Suppressor macrophage treated with lipopolysaccharide for 4 hours (primary cell): ENCODE measurements at regions not wholly inside any gene's neighbourhood (a gene's known extent, or its start where the extent isn't known, plus 50 kb on each side); places are given as distances from the start of the nearest gene placed in this dataset.

Source experiments
- DNase-seq: peaks from one replicate; pipeline ENCODE4 v3.0.0-alpha.2; 2020

DNA sequence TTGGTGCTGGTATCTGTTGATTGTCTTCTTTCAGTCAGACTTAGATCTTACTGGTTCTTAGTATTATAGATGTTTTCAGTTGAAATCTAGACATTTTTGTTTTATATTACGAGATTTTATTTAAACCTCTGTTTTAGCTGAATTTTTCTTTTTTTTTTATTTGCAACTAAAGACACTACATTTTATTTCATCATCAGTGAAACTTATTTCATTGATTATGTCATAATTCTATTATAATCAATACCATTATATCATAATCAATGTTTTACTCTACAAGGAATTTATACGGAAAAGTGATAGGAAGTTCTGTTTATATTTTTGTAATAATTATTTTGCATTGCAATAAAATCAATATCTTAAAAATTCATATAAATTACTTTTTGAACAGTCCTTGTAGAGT, 477.4 kb upstream of the MDFIC2 start:
- DNase-seq: no peak

DNA sequence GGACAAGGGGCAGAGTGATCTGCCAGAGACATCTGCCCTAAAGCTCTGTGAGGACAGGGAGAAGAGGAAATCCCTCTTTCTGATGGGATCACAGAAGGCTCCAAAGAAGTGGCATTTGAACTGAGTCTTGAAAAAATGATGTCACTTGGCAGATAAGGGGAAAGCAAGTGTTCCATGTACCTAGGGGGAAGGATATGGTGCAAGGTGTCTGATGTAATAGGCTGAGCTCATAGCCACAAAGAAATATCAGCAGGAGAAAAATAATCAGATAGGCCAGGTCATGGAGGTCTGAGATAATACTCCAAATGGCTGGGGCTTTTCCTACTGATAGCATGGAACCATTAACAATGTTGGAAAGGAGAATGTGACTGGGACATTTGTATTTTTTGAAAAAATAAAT, 468.4 kb upstream of the MDFIC2 start:
- no peak for DNase-seq

DNA sequence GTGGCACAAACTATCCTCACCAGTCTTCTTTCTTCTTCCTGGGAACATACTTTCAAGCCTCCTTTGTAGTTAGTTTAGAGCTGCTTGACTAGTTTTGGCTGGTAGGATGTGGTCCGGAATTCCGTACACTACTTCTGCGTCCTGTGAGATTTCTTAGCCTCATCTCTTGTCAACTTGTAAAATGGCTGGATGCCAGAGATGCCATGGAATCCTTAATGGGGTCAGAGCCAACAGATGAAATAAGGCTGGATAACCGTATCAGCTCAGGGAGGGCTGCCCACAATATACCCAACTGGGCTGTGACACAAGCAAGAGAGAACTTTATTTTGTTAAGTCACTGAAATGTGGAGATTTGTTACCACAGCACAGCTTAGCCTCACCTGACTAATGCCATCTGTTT, 466.9 kb upstream of the MDFIC2 start:
- no peak for DNase-seq

DNA sequence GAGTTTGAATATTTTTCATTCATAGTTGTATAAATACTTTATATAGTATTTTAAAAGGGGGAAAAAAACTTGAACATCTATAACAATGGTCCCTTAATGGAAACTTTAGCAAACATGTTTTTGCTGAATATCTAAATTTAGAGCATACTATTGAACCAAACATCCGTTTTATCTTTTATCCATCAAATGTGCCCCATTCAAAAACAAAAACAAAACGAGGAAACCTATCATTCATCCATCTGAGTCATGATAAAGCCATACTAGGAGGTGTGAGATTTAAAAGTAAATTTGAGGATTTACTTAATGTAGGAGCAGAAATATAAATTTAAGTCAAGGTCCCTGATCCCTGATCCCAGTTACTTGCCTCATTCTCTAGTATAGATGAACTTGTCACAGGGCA, 463.6 kb upstream of the MDFIC2 start:
- no peak for DNase-seq

DNA sequence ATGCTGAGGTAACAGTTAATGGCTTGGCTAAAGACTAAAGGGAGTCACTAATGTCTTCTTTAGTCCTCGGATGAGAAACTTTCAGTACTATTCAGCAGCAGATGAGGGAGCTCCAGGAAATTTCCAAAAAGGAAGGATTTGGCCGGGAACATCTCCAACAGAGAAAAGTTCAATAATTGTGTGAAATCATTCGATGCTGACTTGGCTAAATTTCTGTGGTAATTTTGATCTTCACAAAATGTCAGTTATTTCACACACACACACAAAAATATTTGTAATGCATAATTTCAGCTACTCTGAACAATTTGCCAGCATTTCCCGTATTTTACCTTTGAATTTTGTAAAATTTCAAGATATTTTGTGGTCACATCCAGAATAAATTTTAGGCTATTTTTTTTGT, 462.8 kb upstream of the MDFIC2 start:
- no peak for DNase-seq

DNA sequence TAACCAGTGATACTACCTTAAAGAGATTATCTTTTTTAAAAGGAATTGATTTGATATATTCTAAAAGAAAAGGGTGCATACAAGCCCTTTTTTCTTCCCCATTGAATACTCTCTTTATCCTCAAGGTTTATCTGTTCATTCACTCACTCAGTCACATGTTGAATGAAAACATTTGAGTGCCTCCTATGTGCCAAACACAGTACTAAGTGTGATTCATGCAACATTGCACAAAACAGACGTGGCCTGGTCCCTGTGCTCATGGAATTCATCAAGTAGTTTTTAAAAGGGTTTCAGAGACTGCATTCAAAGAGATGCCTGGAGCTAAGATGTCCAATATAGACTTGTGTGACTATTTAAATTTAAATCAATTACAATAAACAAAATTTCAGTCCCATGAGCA, 462.2 kb upstream of the MDFIC2 start:
- no peak for DNase-seq

DNA sequence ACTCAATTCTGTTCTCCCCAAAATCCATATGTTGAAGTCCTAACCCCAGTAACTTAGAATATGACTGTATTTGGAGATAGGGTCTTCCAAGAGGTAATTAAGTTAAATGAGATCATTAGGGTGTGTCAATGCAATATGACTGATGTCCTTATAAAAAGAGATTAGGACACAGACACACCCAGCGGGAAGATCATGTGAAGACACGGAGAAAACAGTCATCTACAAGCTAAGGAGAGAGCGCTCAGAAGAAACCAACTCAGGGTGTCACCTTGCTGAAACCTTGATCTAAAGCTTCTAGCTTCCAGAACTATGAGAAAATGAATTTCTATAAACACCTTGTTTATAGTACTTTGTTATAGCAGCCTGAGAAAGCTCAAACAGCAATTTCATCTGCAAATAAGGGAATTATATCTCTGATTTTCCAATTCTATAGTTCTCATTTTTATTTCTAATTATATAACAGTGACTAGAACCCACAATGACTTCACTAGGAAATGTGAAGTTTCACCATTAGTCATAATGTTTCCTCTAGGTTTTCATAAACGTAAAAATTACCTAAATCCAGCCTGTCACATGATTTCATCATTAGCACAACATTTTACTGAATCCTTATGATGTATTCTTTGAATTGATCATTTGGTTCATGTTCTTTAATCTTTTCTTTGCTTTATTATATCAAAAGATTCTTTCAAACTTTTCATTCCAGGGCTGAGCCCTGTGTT, 459.1 kb upstream of the MDFIC2 start:
- peak; percentile 62 for DNase-seq

DNA sequence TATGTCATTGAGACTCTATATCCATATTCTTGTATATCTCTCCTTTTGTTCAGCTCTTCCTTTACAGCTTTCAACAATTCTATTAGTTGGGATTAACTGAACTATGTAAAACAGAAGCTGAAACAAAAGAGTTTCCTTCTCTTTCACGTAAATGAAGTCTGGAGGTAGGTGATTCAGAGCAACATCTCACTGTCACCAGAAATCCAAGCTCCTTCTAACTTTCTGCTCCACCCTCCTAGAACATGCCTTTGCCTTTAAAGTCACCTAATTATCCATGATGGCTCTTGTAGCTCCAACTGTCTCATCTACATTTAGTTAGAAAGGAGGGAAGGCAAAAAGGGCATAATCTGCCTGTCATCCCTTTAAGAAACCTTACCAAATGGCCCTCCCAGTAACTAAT, 458.2 kb upstream of the MDFIC2 start:
- no peak for DNase-seq

DNA sequence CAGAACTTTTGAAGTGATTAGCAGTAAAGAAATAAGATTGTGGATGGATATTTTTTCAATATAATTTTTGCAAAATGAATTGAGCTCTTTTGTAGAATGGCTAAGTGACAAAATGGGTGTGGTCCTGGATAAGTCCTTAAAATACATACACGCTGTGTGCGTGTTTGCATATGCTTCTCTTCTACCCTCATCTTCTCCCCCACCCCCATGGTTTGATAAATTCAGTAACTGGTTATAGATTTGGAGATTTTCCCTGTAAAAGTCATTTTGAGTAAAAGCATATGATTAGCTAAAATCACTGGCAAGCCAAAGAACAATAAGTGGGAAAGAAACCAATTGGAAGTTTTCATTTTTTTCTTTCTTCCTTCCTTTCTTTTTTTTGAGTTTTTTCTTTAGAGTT, 453.9 kb upstream of the MDFIC2 start:
- no peak for DNase-seq

DNA sequence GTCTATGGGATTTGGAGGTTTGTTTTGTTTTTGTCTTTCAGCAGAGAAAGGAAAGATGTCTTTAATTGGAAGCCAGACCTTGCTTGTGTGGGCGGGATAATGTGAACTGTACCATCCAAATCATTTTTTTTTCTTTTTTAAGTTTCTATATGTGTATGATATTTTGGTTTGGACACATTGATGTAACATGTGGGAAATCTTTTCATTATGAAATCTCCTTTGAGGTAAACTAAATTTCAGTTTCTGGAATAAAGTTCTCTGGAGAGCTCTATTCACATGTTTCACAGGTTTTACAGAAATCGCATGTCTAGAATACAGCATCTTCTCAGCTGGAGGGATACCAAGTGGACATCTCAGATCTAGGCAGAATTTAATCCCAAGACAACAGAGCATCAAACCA, 451.5 kb upstream of the MDFIC2 start:
- DNase-seq: no peak

DNA sequence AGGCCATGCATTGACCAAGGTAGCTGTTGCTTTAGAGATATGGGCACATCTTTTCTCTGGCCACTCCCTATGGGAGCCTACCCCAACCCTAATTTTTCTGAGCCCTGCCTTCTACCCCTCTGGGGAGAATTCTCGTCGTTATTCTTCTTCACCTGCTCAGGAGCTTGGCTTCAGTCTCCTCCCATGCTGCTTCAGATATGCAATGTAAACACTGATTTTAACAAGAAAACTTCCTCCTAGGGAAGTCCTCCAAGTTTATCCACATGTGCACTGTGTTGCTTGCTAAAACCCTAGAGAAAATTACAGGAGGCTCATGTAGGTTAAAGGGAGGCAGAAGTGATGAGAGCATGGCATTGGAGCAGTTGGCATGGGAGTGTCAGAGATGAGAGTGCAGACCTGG, 445.2 kb upstream of the MDFIC2 start:
- DNase-seq: no peak

DNA sequence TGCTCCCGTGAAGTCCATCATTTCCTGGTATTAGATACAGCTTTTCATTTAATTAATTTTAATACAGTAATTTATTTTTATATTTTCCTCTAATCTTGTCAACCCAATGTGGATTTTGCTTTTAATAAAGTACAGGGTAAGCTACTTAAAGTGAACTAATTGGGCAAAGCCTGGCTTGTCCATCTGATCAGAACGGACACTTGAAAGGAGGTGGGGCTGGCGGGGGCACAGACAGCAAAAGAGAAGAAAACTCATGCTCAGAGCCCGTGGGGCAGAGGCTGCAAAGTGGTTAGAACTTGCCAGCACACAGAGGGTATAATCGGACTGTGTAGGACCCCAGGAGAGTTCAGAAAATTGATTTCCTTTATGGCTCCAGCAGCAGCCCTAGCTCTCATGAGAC, 443.1 kb upstream of the MDFIC2 start:
- DNase-seq: no peak

DNA sequence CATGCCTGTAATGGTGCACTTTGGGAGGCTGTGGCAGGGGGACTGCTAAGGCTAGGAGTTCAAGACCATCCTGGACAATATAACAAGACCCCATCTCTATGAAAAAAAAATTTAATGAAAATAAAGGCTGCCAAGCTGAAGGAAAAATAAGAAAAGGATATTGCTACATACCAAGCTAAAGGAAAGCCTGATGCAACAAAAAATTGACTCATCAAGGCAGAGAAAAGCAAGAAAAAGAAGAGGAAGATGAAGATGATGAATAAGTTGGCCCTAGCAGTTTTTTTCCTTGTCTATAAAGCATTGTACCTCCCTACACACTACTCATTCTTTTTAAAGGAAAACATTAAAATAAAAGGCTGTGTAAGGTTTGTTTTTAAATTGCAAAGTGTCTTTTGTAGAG, 441.9 kb upstream of the MDFIC2 start:
- DNase-seq: peak; percentile 30

DNA sequence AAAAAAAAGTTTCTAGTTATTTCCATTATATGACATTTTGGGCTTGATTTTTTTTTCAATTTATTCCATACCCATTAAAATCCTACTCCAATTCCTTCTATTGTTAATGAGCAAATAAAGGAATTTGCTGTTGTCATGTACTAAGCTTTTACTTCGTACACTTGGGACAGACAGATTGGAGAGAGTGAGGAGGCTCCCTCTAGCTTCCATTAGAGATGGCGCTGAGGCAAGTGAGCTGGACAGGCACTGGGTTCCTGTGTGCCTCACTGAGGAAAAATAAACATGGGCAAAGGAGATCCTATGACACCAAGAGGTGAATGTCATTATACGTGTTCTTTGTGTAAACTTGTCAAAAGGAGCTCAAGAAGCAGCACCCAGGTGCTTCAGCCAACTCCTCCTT, 441.1 kb upstream of the MDFIC2 start:
- no peak for DNase-seq

DNA sequence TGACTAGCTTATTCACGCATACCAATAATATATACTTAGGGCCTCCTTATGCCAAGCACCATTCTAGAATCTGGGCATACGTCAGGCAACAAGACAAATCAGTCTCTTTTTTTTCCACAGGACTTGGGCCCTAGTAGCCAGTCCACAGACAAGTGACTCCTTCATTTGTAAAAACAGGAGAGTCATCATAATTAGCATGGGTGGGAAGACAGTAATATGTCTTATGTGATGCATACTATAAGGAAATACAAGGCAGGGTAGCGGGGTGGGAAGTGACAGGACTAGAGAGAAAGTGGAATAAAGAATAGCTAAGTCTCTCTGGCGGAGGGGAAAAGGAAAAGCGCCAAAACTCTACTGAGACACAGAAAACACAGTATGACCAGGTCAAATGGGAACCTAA, 439.6 kb upstream of the MDFIC2 start:
- DNase-seq: no peak

DNA sequence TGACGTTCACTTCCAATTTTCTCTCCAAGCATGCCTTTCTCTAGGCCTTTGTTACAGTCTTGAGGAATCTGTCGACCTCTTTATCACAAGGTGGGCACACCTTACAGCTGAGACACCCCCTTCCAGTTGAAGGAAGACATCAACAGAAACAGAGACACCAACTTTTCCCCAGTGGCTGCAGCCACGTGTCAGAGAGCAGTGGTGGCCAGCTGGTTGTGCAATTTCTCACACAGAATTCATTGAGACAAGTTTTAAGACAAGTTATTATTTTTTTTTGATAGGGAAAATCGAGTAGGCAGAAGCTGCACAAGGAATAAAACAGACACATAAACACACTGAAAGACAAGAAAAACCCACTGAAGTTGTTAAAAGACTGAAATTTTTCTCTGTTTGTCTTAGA, 436.7 kb upstream of the MDFIC2 start:
- DNase-seq: no peak

DNA sequence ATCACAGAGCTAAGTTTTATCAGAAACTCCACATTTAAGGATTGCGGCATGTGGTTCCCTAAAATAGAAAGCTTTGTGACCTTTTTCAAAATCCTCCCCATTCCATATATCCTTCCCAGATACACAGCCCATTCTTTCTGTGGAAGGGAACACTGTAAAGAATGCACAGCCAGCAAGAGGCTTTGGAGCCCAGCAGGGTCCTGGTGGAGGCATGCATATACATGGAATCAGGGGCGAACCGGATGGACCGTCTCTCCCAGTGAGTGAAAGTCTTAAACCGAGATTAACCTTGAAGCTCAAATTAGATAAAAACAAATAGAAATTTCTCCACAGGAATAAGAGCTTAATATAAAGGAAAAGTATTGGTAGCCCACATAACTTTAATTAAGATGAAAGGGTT, 436.2 kb upstream of the MDFIC2 start:
- no peak for DNase-seq

DNA sequence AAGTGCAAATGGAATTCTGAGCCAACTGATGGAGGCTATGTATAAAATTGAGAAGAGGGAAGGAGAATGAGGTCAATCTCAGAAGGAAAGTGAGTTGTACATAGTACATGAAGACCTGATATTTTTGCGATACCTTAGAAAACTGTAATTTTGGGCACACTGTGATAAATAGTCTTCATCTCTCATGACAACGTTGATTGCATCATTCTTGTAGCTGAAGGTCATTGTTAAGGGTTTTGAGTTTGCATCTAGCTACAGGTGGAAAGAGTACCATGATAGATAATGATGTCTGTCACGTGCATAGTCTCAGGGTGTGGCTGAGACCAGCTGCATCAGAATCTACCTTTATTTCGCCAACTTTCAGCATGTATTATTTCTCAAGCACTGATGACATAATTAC, 435.4 kb upstream of the MDFIC2 start:
- DNase-seq: no peak

DNA sequence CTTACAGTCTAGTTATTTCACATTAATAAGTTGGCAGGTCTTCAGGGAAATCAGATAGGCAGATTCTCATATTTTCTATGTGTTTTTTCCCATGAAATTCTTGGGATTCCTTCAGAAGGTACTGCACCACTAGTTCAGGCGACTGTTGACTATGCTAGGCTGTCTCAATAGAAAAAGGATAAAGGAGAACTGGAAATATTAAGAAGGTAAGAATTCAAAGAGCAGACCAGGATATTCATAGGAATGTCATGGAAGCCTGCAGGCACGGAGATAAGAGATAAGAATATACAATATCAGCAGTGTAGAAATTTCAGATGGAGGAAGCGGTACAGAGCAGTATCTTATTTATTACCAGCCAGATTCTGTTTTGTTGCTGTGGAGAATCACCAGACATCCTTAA, 432.1 kb upstream of the MDFIC2 start:
- DNase-seq: no peak

DNA sequence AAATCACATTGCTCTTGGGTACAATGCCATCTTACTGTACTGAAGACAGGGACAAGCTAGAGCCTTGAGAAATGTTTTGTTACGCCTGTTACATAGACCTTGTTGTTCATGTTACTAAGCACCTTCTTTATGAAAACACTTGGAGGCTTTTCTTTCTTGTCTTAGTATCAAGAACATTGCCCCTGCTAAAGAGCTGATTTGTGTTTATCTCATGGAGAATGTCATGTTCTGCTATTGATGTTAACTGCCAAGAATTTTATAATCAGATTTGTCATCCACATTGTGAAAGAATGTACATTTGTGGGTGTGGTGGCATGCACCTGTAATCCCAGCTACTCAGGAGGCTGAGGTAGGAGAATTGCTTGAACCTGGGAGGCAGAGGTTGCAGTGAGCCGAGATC, 431.3 kb upstream of the MDFIC2 start:
- no peak for DNase-seq

DNA sequence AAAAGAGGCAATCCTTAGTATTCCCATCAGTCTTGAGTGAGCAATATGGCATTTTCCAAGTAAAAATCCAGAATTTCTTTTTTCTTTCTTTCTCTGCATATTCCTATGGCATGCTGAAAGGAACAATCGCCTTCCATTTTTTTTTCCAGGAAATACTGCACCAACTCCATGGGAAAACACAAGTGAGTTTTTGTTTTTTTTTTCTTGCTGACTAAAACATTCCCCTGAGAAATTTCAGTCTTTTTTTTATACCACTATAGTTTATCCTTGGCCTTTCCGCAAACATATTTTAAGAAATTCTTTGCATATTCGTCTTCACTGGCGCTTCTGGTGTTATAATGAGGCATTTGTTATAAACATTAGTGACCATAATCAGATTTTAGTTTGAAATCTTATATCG, 429.6 kb upstream of the MDFIC2 start:
- DNase-seq: no peak

DNA sequence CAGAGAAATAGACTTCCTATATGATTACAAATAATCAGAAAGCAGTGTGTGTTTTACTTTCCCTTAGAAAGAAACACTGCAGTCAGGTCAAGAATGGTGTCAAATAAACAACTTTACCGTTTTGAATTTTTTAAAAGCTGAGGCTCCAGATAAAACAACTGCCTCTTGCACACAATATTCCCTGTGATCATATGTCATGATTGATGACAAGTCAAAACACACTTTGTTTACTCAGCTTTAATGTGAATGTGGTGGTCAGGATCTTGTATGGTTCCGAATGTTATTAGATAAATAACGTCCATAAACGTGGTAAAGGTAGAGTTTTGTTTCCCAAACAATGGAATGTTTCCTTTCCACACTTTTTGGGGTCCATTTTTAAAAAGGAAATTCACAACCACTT, 428.4 kb upstream of the MDFIC2 start:
- no peak for DNase-seq

DNA sequence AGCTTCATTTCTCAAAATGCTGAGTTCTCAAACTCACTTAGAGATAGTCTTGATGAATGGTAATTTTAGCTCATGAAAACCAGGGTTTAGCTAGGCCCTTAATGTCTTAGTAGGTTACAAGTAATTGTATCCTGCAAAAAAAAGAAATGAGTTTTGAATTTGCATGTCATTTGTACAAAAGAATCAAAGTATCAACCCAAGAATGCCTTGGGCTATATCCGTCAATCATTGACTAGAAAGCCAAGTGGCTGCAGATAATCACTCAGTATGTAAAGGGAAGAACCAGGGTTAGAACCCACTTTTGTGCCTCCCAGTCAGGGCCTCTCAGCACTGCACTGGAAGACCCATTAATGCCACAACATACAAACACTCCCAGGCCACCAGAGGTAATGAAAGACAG, 427.6 kb upstream of the MDFIC2 start:
- DNase-seq: no peak

DNA sequence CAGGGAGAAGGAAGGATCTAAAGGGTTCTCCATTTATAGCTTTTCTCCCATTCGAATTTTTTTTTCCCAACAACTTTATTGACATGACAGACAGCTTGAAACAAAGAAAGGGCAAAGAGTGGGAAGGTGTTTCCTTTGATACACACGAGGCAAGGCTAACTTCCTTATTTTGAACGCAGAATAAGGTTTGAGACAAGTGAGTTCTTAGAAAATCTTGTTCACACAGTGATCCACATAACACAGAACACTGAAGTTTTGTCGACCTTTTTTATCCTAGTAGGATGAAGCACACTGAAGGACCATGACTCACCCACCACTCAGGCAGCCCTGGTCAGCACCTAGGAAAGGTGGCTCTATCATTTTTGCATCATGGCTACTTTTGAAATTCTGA, 425.8 kb upstream of the MDFIC2 start:
- peak; percentile 12 for DNase-seq

DNA sequence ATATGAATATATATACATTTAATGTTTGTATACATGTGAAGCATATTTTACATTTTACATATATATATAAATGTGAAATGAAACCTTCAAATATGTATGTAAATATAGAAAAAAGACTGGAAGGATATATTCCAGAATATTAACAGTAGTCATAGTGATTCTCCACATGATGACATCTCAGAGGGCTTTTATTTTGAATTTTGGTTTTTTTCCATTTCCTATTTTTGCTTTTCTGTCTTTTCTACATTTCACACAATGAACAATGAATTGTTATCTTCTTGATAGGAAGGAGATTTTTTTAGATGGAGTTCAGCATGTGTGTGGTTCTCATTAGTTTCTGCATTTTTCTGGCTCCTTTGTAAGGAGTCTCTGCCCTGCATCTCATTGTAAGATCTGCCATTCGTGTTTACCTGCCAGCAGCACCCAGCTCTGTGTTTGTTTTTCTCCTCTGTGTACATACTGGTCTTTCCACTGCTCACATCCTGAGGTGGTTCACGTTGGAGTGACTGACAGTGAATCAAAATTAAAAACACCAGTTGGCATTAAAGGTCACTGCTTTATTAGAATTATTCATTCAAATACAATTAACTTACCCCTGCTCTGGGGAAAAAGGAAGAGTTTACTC, 425.3 kb upstream of the MDFIC2 start:
- DNase-seq: no peak
